ENCODE measurements at regions not wholly inside any gene's neighbourhood (a gene's known extent, or its start where the extent isn't known, plus 50 kb on each side); places are given as distances from the start of the nearest gene placed in this dataset.

DNA sequence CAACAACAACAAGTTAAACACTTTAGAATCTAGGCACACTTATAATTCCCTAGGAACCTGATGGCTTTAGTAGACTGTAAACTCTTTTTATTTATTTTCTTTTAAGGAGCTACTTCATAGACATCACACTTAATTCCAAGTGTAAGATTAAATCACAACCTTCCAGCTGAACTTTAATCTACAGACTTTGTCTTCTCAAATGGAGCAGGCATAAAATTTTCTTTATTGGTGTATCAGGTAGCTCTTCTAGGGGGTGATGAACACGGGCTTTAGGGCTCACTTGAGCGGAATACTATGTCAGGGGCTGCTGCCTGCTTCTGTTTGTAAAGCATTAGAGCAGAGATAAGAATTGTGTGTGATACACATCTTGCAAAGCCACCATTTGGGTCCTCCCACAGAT, 525.8 kb upstream of the FAT3 start (continued):
- TF ChIP-seq, protein P1, sequence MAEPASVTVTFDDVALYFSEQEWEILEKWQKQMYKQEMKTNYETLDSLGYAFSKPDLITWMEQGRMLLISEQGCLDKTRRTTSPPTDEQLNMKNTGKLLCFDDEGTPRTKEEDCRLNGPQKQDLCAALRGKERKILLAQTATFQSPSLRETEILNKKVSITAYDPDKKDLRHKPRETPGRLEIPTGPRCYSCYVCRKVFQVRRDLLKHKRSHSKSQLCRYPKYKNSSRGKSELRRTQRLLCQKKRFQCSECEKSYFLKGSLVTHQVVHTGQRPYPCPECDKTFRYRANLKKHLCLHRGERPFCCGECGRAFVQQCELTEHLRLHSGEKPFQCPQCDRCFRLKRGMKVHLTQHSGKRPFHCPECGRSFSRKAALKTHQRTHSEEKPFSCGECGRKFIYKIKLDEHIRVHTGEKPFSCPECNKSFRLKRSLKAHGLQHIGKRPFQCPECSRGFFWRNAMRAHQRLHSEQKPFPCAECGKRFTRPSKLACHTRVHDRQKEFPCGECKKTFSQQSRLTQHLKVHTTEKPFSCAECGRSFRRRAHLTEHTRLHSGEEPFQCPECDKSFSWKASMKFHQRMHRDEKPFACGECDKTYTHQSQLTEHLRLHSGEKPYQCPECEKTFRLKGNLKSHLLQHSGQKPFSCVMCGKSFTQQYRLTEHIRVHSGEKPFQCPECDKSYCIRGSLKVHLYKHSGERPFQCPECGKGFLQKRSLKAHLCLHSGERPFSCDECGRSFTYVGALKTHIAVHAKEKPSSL (CRISPR knock-in tag; conservative IDR thresholded peaks at IDR 0.05): no peak
- TF ChIP-seq MYBL2 (CRISPR knock-in tag; IDR thresholded peaks at IDR 0.05): no peak

DNA sequence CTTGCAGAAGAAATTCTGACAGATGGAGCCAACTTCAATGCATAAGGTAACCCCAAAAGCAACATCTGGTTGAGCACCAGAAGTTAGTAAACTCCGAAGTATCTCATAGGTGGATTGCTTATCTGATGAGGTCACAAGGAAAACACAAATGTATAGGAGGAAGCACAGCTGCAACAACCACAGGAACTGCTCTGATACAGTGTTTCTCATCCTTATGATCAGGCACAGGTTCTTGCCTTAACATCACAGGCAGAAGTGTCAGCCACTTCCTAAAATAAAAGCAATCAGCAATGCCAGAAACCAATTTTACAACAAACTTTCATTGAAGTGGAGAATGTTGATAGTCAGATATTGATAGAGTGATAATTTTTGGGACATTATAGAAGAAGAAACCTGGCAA, 530.3 kb upstream of the FAT3 start:
- ChIA-PET CTCF (no interaction called here), POLR2A (no interaction called here)
- no peak for TF ChIP-seq CREB1 (CRISPR knock-in tag; IDR thresholded peaks at IDR 0.05)

DNA sequence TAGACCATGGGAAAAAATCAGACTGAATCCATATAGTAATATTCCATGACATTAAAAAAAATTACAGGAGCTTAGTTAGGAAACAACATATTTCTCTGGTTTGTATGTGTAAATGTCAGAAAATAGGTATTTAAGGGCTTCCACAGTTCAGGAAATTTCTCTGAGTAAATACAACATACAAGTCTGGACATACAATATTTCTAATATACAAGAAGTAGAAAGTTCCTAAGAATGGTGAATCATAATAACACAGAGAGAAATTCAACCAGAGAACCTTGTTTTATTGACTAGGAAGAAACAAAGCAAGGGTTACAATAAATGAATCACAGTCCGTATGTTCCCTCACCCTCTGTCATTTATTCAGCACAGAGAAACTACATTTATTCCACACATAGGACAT, 532.7 kb upstream of the FAT3 start:
- H3K4me3 Mint-ChIP-seq: no peak overlapping the region
- H3K9me3 Mint-ChIP-seq: no peaks in the 10 kb centered on the region
- no peak for ATAC-seq
- POLR2A ChIA-PET: no interaction called here
- CTCF ChIA-PET: no interaction called here
- H3K27me3 Mint-ChIP-seq (ENCODE audit: low read depth): no peaks in the 10 kb centered on the region
- TF ChIP-seq, protein P2, sequence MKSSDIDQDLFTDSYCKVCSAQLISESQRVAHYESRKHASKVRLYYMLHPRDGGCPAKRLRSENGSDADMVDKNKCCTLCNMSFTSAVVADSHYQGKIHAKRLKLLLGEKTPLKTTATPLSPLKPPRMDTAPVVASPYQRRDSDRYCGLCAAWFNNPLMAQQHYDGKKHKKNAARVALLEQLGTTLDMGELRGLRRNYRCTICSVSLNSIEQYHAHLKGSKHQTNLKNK (CRISPR knock-in tag; IDR thresholded peaks at IDR 0.05): no peak
- TF ChIP-seq NR1H2 (CRISPR knock-in tag; IDR thresholded peaks at IDR 0.05) (no peak), NFATC4 (CRISPR knock-in tag; IDR thresholded peaks at IDR 0.05) (no peak), CREB1 (CRISPR knock-in tag; IDR thresholded peaks at IDR 0.05) (no peak), SP1 (CRISPR knock-in tag; conservative IDR thresholded peaks at IDR 0.05) (no peak), ZNF121 (CRISPR knock-in tag; IDR thresholded peaks at IDR 0.05) (no peak), ZNF396 (CRISPR knock-in tag; IDR thresholded peaks at IDR 0.05; ENCODE audit: borderline replicate concordance) (no peak), NR2C2 (CRISPR knock-in tag; IDR thresholded peaks at IDR 0.05) (no peak), ZNF232 (CRISPR knock-in tag; IDR thresholded peaks at IDR 0.05) (no peak), ZNF263 (CRISPR knock-in tag; IDR thresholded peaks at IDR 0.05; ENCODE audit: low read depth) (no peak), NR3C1 (CRISPR knock-in tag; conservative IDR thresholded peaks at IDR 0.05; ENCODE audit: low read depth) (no peak)
- TF ChIP-seq, protein P3, sequence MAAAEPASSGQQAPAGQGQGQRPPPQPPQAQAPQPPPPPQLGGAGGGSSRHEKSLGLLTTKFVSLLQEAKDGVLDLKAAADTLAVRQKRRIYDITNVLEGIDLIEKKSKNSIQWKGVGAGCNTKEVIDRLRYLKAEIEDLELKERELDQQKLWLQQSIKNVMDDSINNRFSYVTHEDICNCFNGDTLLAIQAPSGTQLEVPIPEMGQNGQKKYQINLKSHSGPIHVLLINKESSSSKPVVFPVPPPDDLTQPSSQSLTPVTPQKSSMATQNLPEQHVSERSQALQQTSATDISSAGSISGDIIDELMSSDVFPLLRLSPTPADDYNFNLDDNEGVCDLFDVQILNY (CRISPR knock-in tag; IDR thresholded peaks at IDR 0.05): no peak
- TF ChIP-seq, protein P4, sequence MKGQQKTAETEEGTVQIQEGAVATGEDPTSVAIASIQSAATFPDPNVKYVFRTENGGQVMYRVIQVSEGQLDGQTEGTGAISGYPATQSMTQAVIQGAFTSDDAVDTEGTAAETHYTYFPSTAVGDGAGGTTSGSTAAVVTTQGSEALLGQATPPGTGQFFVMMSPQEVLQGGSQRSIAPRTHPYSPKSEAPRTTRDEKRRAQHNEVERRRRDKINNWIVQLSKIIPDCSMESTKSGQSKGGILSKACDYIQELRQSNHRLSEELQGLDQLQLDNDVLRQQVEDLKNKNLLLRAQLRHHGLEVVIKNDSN (CRISPR knock-in tag; IDR thresholded peaks at IDR 0.05): no peak
- TF ChIP-seq, protein P5, sequence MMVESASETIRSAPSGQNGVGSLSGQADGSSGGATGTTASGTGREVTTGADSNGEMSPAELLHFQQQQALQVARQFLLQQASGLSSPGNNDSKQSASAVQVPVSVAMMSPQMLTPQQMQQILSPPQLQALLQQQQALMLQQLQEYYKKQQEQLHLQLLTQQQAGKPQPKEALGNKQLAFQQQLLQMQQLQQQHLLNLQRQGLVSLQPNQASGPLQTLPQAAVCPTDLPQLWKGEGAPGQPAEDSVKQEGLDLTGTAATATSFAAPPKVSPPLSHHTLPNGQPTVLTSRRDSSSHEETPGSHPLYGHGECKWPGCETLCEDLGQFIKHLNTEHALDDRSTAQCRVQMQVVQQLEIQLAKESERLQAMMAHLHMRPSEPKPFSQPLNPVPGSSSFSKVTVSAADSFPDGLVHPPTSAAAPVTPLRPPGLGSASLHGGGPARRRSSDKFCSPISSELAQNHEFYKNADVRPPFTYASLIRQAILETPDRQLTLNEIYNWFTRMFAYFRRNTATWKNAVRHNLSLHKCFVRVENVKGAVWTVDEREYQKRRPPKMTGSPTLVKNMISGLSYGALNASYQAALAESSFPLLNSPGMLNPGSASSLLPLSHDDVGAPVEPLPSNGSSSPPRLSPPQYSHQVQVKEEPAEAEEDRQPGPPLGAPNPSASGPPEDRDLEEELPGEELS (CRISPR knock-in tag; IDR thresholded peaks at IDR 0.05): no peak
- TF ChIP-seq, protein P6, sequence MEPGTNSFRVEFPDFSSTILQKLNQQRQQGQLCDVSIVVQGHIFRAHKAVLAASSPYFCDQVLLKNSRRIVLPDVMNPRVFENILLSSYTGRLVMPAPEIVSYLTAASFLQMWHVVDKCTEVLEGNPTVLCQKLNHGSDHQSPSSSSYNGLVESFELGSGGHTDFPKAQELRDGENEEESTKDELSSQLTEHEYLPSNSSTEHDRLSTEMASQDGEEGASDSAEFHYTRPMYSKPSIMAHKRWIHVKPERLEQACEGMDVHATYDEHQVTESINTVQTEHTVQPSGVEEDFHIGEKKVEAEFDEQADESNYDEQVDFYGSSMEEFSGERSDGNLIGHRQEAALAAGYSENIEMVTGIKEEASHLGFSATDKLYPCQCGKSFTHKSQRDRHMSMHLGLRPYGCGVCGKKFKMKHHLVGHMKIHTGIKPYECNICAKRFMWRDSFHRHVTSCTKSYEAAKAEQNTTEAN (CRISPR knock-in tag; IDR thresholded peaks at IDR 0.05): no peak
- TF ChIP-seq, protein P7, sequence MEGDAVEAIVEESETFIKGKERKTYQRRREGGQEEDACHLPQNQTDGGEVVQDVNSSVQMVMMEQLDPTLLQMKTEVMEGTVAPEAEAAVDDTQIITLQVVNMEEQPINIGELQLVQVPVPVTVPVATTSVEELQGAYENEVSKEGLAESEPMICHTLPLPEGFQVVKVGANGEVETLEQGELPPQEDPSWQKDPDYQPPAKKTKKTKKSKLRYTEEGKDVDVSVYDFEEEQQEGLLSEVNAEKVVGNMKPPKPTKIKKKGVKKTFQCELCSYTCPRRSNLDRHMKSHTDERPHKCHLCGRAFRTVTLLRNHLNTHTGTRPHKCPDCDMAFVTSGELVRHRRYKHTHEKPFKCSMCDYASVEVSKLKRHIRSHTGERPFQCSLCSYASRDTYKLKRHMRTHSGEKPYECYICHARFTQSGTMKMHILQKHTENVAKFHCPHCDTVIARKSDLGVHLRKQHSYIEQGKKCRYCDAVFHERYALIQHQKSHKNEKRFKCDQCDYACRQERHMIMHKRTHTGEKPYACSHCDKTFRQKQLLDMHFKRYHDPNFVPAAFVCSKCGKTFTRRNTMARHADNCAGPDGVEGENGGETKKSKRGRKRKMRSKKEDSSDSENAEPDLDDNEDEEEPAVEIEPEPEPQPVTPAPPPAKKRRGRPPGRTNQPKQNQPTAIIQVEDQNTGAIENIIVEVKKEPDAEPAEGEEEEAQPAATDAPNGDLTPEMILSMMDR (IDR thresholded peaks at IDR 0.05): no peak
- TF ChIP-seq, protein P8, sequence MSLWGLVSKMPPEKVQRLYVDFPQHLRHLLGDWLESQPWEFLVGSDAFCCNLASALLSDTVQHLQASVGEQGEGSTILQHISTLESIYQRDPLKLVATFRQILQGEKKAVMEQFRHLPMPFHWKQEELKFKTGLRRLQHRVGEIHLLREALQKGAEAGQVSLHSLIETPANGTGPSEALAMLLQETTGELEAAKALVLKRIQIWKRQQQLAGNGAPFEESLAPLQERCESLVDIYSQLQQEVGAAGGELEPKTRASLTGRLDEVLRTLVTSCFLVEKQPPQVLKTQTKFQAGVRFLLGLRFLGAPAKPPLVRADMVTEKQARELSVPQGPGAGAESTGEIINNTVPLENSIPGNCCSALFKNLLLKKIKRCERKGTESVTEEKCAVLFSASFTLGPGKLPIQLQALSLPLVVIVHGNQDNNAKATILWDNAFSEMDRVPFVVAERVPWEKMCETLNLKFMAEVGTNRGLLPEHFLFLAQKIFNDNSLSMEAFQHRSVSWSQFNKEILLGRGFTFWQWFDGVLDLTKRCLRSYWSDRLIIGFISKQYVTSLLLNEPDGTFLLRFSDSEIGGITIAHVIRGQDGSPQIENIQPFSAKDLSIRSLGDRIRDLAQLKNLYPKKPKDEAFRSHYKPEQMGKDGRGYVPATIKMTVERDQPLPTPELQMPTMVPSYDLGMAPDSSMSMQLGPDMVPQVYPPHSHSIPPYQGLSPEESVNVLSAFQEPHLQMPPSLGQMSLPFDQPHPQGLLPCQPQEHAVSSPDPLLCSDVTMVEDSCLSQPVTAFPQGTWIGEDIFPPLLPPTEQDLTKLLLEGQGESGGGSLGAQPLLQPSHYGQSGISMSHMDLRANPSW (CRISPR knock-in tag; conservative IDR thresholded peaks at IDR 0.05; ENCODE audit: low read depth): no peak
- TF ChIP-seq, protein P9, sequence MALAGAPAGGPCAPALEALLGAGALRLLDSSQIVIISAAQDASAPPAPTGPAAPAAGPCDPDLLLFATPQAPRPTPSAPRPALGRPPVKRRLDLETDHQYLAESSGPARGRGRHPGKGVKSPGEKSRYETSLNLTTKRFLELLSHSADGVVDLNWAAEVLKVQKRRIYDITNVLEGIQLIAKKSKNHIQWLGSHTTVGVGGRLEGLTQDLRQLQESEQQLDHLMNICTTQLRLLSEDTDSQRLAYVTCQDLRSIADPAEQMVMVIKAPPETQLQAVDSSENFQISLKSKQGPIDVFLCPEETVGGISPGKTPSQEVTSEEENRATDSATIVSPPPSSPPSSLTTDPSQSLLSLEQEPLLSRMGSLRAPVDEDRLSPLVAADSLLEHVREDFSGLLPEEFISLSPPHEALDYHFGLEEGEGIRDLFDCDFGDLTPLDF (CRISPR knock-in tag; IDR thresholded peaks at IDR 0.05): no peak
- H3K4me1 Mint-ChIP-seq: peaks cover 13% of the 10 kb centered on the region
- no peaks in the 10 kb centered on the region for H3K36me3 Mint-ChIP-seq
- no peak overlapping the region for H3K27ac Mint-ChIP-seq
- DNase-seq (ENCODE audit: low spot score): no peak

More for the DNA sequence above, 530.3 kb upstream of the FAT3 start:
- no peaks in the 10 kb centered on the region for H3K36me3 Mint-ChIP-seq
- no peaks in the 10 kb centered on the region for H3K9me3 Mint-ChIP-seq
- DNase-seq (ENCODE audit: low spot score): no peak
- H3K4me1 Mint-ChIP-seq: peaks cover 10% of the 10 kb centered on the region
- no peaks in the 10 kb centered on the region for H3K27me3 Mint-ChIP-seq (ENCODE audit: low read depth)
- no peak overlapping the region for H3K4me3 Mint-ChIP-seq
- ATAC-seq: no peak
- no peak overlapping the region for H3K27ac Mint-ChIP-seq
